H9 (cell line): ENCODE measurements at regions not wholly inside any gene's neighbourhood (a gene's known extent, or its start where the extent isn't known, plus 50 kb on each side); places are given as distances from the start of the nearest gene placed in this dataset.

Source experiments
- DNase-seq: peaks from one replicate; pipeline ENCODE4 v3.0.0-alpha.2; 2017
- H2AFZ ChIP-seq: one replicate; pipeline ENCODE4 v1.6.1; 2013; ENCODE audit warnings: mild to moderate bottlenecking, low read length, control low read depth, moderate library complexity
- H2AK5ac ChIP-seq: 2 replicates; pipeline ENCODE4 v1.6.1; 2013; ENCODE audit warnings: low read length, control low read depth, mixed read lengths; ENCODE audit not compliant: insufficient read length
- H2BK120ac ChIP-seq: one replicate; pipeline ENCODE4 v1.6.1; 2013; ENCODE audit warnings: low read depth, mild to moderate bottlenecking, low read length, control low read depth, inconsistent platforms; ENCODE audit not compliant: poor library complexity, severe bottlenecking
- H2BK12ac ChIP-seq: 2 replicates; pipeline ENCODE4 v1.6.1; 2013; ENCODE audit warnings: low read length, control low read depth, mixed read lengths, low read depth; ENCODE audit not compliant: insufficient read length
- H2BK15ac ChIP-seq: 2 replicates; pipeline ENCODE4 v1.6.1; 2013; ENCODE audit warnings: low read depth, low read length, control low read depth
- H2BK20ac ChIP-seq: one replicate; pipeline ENCODE4 v1.6.1; 2013; ENCODE audit warnings: low read depth, mild to moderate bottlenecking, low read length, control low read depth, inconsistent platforms; ENCODE audit not compliant: poor library complexity, severe bottlenecking
- H2BK5ac ChIP-seq: 2 replicates; pipeline ENCODE4 v1.6.1; 2013; ENCODE audit warnings: low read length, control low read depth, mixed read lengths; ENCODE audit not compliant: insufficient read length
- H3K14ac ChIP-seq: 2 replicates; pipeline ENCODE4 v1.6.1; 2013; ENCODE audit warnings: low read length, control low read depth; ENCODE audit not compliant: insufficient read depth
- H3K18ac ChIP-seq: 2 replicates; pipeline ENCODE4 v1.6.1; 2013; ENCODE audit warnings: low read depth, mild to moderate bottlenecking, mixed read lengths, low read length, control low read depth; ENCODE audit not compliant: insufficient read length
- H3K23ac ChIP-seq: 2 replicates; pipeline ENCODE4 v1.6.1; 2013; ENCODE audit warnings: low read length, control low read depth, mixed read lengths, low read depth; ENCODE audit not compliant: insufficient read length
- H3K23me2 ChIP-seq: 2 replicates; pipeline ENCODE4 v1.6.1; 2013; ENCODE audit warnings: low read depth, mild to moderate bottlenecking, mixed read lengths, low read length, control low read depth; ENCODE audit not compliant: insufficient read length, poor library complexity, severe bottlenecking
- H3K27ac ChIP-seq: 2 replicates; pipeline ENCODE4 v1.5.1; 2013; ENCODE audit warnings: low read length, control low read depth, mixed read lengths, low read depth; ENCODE audit not compliant: insufficient read length
- H3K27me3 ChIP-seq: 2 replicates; pipeline ENCODE4 v1.6.1; 2013; ENCODE audit warnings: low read length, control low read depth, inconsistent platforms; ENCODE audit not compliant: insufficient read depth
- H3K4ac ChIP-seq: 2 replicates; pipeline ENCODE4 v1.6.1; 2013; ENCODE audit warnings: low read depth, mild to moderate bottlenecking, control low read depth, inconsistent platforms, low read length, moderate library complexity
- H3K4me1 ChIP-seq: 2 replicates; pipeline ENCODE4 v1.6.1; 2013; ENCODE audit warnings: low read length, control low read depth, inconsistent platforms; ENCODE audit not compliant: insufficient read depth
- H3K4me2 ChIP-seq: 2 replicates; pipeline ENCODE4 v1.6.1; 2013; ENCODE audit warnings: low read length, control low read depth, mixed read lengths; ENCODE audit not compliant: insufficient read length, insufficient read depth
- H3K56ac ChIP-seq: 2 replicates; pipeline ENCODE4 v1.6.1; 2013; ENCODE audit warnings: low read depth, mild to moderate bottlenecking, mixed read lengths, low read length, control low read depth; ENCODE audit not compliant: insufficient read length
- H3K79me1 ChIP-seq: 2 replicates; pipeline ENCODE4 v1.6.1; 2013; ENCODE audit warnings: low read depth, mild to moderate bottlenecking, moderate library complexity, low read length, control low read depth, inconsistent platforms; ENCODE audit not compliant: insufficient read depth, poor library complexity, severe bottlenecking
- H3K79me2 ChIP-seq: 2 replicates; pipeline ENCODE4 v1.6.1; 2013; ENCODE audit warnings: low read length, control low read depth, inconsistent platforms; ENCODE audit not compliant: insufficient read depth
- H3K9ac ChIP-seq: 2 replicates; pipeline ENCODE4 v1.6.1; 2013; ENCODE audit warnings: low read length, control low read depth, mixed read lengths; ENCODE audit not compliant: insufficient read length; ENCODE audit errors: extremely low read depth
- H3K9me3 ChIP-seq: one replicate; pipeline ENCODE4 v1.6.1; 2013; ENCODE audit warnings: low read depth, low read length, inconsistent platforms; ENCODE audit not compliant: control insufficient read depth
- H3T11ph ChIP-seq: one replicate; pipeline ENCODE4 v1.6.1; 2013; ENCODE audit warnings: mild to moderate bottlenecking, low read length, control low read depth, inconsistent platforms
- H4K20me1 ChIP-seq: one replicate; pipeline ENCODE4 v1.6.1; 2013; ENCODE audit not compliant: control insufficient read depth, insufficient read length, insufficient read depth
- H4K5ac ChIP-seq: 2 replicates; pipeline ENCODE4 v1.6.1; 2013; ENCODE audit warnings: low read depth, mild to moderate bottlenecking, mixed read lengths, low read length, control low read depth; ENCODE audit not compliant: insufficient read length
- H4K8ac ChIP-seq: replicated peaks from 2 replicates; pipeline ENCODE4 v1.6.1; 2013; ENCODE audit warnings: low read length, control low read depth, mixed read lengths, low read depth; ENCODE audit not compliant: insufficient read length
- H4K91ac ChIP-seq: 2 replicates; pipeline ENCODE4 v1.6.1; 2013; ENCODE audit warnings: low read depth, mild to moderate bottlenecking, moderate library complexity, mixed read lengths, low read length, control low read depth; ENCODE audit not compliant: insufficient read length
- H3K27ac Mint-ChIP-seq, 3 experiments: 2 replicates in 2 of 3; 3 replicates in 1 of 3; pipeline ENCODE4 v1.8.0; 2020 to 2021; ENCODE audit warnings: mixed read lengths in 3 of 3, mild to moderate bottlenecking in 1 of 3, moderate library complexity in 1 of 3
- H3K27me3 Mint-ChIP-seq: 2 replicates; pipeline ENCODE4 v1.8.0; 2021; ENCODE audit warnings: low read depth, mild to moderate bottlenecking, moderate library complexity, mixed read lengths
- H3K36me3 Mint-ChIP-seq, 3 experiments: 2 replicates in 2 of 3; 3 replicates in 1 of 3; pipeline ENCODE4 v1.8.0; 2020 to 2021; ENCODE audit warnings: low read depth in 3 of 3, mixed read lengths in 3 of 3; ENCODE audit not compliant: insufficient read depth in 1 of 3
- H3K4me1 Mint-ChIP-seq, 2 experiments: 2 replicates each; pipeline ENCODE4 v1.8.0; 2020; ENCODE audit warnings: mixed read lengths in 2 of 2
- H3K4me3 Mint-ChIP-seq, 2 experiments: 2 replicates in 1 of 2; 3 replicates in 1 of 2; pipeline ENCODE4 v1.8.0; 2020 to 2021; ENCODE audit warnings: mild to moderate bottlenecking in 2 of 2, mixed read lengths in 2 of 2, moderate library complexity in 1 of 2
- H3K9me3 Mint-ChIP-seq, 2 experiments: 2 replicates in 1 of 2; 3 replicates in 1 of 2; pipeline ENCODE4 v1.8.0; 2020; ENCODE audit warnings: mild to moderate bottlenecking in 2 of 2, mixed read lengths in 2 of 2, moderate library complexity in 1 of 2
- WGBS: extraction: QIAGEN DNeasy Blood & Tissue Kit; methylation state at CpG from one replicate; pipeline ENCODE4 v1.1.7; 2013; ENCODE audit warnings: missing lambda C conversion rate, low lambda C conversion rate, mixed read lengths; ENCODE audit not compliant: insufficient read length; ENCODE audit errors: extremely low coverage; 5-methylcytosine and 5-hydroxymethylcytosine counted together
- TF ChIP-seq, protein P1 (sequence below): fragments of 200-600 bp; sonication (generic); conservative IDR thresholded peaks from 3 replicates; pipeline ENCODE4 v1.8.0; 2021; ENCODE audit warnings: antibody characterized with exemption, mild to moderate bottlenecking

DNA sequence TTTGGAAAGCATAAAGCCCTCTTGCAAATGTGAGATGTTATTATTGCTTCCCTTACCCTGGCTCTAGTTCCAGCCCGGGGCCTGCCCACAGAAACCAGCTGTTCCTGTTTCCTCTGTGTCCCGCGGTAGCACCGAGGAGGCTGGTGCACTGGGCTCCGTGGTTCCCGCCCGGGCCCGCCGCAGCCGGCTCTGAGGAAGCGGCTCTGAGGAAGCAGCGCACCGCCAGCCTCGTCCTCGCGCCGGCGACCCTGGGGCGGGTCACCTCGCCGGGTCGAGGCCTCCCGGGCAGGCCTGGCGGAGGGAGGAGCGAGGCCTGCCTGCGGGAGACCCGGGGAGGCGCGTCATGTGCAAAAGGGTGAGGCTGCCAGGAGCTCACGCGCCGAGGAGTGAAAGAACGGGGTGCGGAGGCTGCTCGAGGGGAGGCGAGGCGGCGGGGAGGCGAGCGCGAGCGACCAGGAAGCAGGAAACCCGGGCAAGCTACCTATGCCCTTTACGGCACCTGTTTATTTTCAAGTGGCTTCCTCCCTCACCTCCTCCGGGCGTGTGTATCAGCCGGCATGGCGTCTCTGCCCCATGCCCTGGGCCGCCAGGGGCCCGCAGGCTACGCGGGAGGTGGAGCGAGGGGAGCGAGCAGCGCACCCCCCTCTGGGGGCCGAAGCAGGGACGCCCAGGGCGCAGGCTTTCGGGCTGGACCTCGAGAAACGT lies 61.3 kb upstream of the MEGF10 start:
- Histone ChIP-seq H2BK15ac (no peak overlapping the region), H2AFZ (peak overlapping the region; percentile 14), H3K4ac (no peak overlapping the region), H4K20me1 (no peaks in the 10 kb centered on the region), H2BK120ac (no peak overlapping the region), H2BK12ac (no peak overlapping the region), H3K23me2 (no peaks in the 10 kb centered on the region), H3K9ac (no peak overlapping the region), H2AK5ac (no peak overlapping the region), H3T11ph (no peak overlapping the region), H3K56ac (no peak overlapping the region), H3K79me1 (no peaks in the 10 kb centered on the region), H3K14ac (peak overlapping the region; percentile 22), H2BK5ac (no peak overlapping the region), H3K9me3 (no peaks in the 10 kb centered on the region), H4K8ac (no peak overlapping the region), H3K79me2 (no peaks in the 10 kb centered on the region), H3K4me1 (no peaks in the 10 kb centered on the region), H3K27ac (no peak overlapping the region), H4K5ac (no peak overlapping the region), H3K4me2 (peak overlapping the region; percentile 83), H2BK20ac (no peak overlapping the region), H3K23ac (no peak overlapping the region), H3K18ac (no peak overlapping the region), H3K27me3 (no peaks in the 10 kb centered on the region; the same call in 1 of the 2 replicates), H4K91ac (no peak overlapping the region)
- Mint-ChIP-seq H3K27me3 (peaks cover 34% of the 10 kb centered on the region), H3K36me3 (peaks cover 1 to 8% (median 2%) of the 10 kb centered on the region in 3 experiments; a peak in 4 of 7 replicates), H3K9me3 (no peaks in the 10 kb centered on the region), H3K4me3 (peak overlapping the region; percentile 61 to 72), H3K4me1 (peaks cover 14 to 17% of the 10 kb centered on the region in 2 experiments), H3K27ac (no peak overlapping the region)
- no CpG with 5 or more reads among the region's 61 CpGs for WGBS
- DNase-seq: peak; percentile 56
- TF ChIP-seq, protein P1, sequence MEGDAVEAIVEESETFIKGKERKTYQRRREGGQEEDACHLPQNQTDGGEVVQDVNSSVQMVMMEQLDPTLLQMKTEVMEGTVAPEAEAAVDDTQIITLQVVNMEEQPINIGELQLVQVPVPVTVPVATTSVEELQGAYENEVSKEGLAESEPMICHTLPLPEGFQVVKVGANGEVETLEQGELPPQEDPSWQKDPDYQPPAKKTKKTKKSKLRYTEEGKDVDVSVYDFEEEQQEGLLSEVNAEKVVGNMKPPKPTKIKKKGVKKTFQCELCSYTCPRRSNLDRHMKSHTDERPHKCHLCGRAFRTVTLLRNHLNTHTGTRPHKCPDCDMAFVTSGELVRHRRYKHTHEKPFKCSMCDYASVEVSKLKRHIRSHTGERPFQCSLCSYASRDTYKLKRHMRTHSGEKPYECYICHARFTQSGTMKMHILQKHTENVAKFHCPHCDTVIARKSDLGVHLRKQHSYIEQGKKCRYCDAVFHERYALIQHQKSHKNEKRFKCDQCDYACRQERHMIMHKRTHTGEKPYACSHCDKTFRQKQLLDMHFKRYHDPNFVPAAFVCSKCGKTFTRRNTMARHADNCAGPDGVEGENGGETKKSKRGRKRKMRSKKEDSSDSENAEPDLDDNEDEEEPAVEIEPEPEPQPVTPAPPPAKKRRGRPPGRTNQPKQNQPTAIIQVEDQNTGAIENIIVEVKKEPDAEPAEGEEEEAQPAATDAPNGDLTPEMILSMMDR: peak; percentile 28; the same call in 2 of the 3 replicates
